Colonic mucosa (tissue), 4 donors: ENCODE measurements at regions not wholly inside any gene's neighbourhood (a gene's known extent, or its start where the extent isn't known, plus 50 kb on each side); places are given as distances from the start of the nearest gene placed in this dataset.
"Not testable (repeated sequence)": the region's sequence is repeated elsewhere in the genome, so short reads cannot be mapped to it uniquely, and the experiment has no call there.

Source experiments
- DNase-seq: peaks from one replicate; pipeline ENCODE4 v3.0.0-alpha.2; 2020
- H3K27ac ChIP-seq: fragments of 200-600 bp; one replicate; pipeline ENCODE4 v1.8.0; 2021
- H3K27me3 ChIP-seq: fragments of 200-600 bp; one replicate; pipeline ENCODE4 v1.8.0; 2021
- H3K36me3 ChIP-seq: fragments of 200-600 bp; one replicate; pipeline ENCODE4 v1.8.0; 2021
- H3K4me1 ChIP-seq: fragments of 200-600 bp; one replicate; pipeline ENCODE4 v1.8.0; 2021; ENCODE audit warnings: mild to moderate bottlenecking
- H3K4me3 ChIP-seq: fragments of 200-600 bp; one replicate; pipeline ENCODE4 v1.8.0; 2021
- H3K9ac ChIP-seq, 2 donors: one replicate each; pipeline ENCODE4 v1.7.0; 2013; ENCODE audit warnings: control low read depth in 2 of 2, low read depth in 2 of 2, low read length in 2 of 2
- H3K9me3 ChIP-seq: fragments of 200-600 bp; one replicate; pipeline ENCODE4 v1.8.0; 2021
- intact Hi-C: fragments of 100-400 bp; cut with DNase I; formaldehyde crosslinking; loops from one replicate; pipeline ENCODE4 v1.14.1; 2022
- TF ChIP-seq, protein P1 (sequence below): fragments of 200-600 bp; IDR thresholded peaks from one replicate; pipeline ENCODE4 v1.8.0; 2022; ENCODE audit warnings: antibody characterized with exemption, mild to moderate bottlenecking
- donor health status: healthy.
- donor health status: DM: no; HTN: no; CAD: no.
- donor health status: DM: no; HTN: no; CAD: no.

DNA sequence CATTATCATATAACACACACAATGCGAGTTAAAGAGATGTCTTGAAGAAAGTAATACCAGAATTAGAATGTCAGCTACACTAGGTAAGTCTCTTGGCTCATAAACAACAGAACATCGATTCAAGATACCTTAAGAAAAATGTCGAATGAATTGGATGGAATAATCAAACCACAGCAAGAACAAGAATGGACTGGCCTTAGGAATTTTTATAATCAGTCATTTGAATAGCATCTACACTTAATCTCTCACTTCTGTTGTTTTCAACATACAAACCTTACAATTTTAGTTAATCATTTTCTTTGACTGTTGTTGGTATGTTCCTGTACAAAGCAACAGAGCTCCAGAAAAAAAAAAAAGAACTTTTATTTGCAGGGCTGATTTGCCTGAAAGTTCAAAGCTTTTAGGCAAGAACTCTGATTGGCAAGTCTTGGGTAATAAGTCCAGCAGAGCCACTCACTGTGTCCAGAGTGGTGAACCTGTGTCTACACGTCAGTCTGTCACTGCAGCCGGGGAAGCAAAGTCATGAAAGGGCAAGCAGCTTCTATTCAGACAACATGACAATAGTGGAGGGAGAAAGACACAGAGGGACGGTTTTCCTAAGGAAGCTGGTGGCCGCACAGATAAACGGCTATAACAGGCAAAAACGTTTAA is 1026.1 kb upstream of the MIR17HG start:
- TF ChIP-seq, protein P1, sequence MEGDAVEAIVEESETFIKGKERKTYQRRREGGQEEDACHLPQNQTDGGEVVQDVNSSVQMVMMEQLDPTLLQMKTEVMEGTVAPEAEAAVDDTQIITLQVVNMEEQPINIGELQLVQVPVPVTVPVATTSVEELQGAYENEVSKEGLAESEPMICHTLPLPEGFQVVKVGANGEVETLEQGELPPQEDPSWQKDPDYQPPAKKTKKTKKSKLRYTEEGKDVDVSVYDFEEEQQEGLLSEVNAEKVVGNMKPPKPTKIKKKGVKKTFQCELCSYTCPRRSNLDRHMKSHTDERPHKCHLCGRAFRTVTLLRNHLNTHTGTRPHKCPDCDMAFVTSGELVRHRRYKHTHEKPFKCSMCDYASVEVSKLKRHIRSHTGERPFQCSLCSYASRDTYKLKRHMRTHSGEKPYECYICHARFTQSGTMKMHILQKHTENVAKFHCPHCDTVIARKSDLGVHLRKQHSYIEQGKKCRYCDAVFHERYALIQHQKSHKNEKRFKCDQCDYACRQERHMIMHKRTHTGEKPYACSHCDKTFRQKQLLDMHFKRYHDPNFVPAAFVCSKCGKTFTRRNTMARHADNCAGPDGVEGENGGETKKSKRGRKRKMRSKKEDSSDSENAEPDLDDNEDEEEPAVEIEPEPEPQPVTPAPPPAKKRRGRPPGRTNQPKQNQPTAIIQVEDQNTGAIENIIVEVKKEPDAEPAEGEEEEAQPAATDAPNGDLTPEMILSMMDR = no peak
- Histone ChIP-seq H3K36me3 (no peaks in the 10 kb centered on the region), H3K4me3 (no peak overlapping the region), H3K4me1 (no peaks in the 10 kb centered on the region), H3K27me3 (no peaks in the 10 kb centered on the region), H3K27ac (no peak overlapping the region), H3K9me3 (no peaks in the 10 kb centered on the region), H3K9ac (no peak overlapping the region)
- DNase-seq = no peak
- intact Hi-C loops = no loop called here

DNA sequence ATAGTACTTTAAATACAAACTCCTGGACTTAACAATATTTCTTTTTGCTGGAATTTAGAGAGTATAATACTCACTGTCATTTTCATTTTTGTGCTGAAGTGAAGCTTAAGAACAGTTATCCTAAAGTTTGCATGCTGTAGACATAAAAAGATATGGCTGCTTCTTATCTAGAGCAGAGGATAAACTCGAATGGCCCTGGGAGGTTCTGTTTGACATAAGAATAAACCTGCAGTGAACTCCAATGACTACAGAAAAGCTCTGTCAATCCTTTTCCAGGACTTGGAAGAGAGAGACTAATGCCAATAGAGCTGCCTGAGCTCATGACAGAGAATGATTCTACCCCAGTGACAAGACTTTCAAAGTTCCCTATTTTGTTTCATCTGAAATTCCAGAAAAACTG is 1017.8 kb upstream of the MIR17HG start:
- TF ChIP-seq, protein P1 = no peak
- Histone ChIP-seq H3K27ac (no peak overlapping the region), H3K4me3 (no peak overlapping the region), H3K9ac (no peak overlapping the region), H3K4me1 (no peaks in the 10 kb centered on the region), H3K27me3 (no peaks in the 10 kb centered on the region), H3K9me3 (no peaks in the 10 kb centered on the region), H3K36me3 (no peaks in the 10 kb centered on the region)
- intact Hi-C loops = no loop called here
- DNase-seq = no peak

DNA sequence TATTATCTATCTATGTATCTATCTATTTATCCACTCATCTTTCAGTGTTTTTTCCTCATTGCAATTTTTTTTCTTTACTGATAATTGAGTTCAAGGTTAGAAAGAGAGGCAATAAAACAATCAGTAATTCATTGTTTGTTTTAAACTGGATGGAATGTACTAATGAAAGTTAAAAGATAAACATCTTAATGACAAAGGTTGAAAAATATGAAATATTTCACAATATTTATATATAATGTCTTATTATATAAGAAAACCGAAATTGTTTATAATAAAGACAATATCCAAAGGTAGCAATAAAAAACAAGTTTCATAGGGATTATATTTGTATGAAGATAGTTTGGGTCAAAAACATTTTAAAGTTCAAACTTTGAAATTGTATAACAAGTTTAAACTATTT is 1015.5 kb upstream of the MIR17HG start:
- no peaks in the 10 kb centered on the region for H3K9me3 ChIP-seq
- TF ChIP-seq, protein P1 = no peak
- no peak overlapping the region for H3K27ac ChIP-seq
- no peaks in the 10 kb centered on the region for H3K36me3 ChIP-seq
- no peak overlapping the region for H3K4me3 ChIP-seq
- no peaks in the 10 kb centered on the region for H3K4me1 ChIP-seq
- DNase-seq = no peak
- no peaks in the 10 kb centered on the region for H3K27me3 ChIP-seq
- intact Hi-C loops = no loop called here
- no peak overlapping the region for H3K9ac ChIP-seq

DNA sequence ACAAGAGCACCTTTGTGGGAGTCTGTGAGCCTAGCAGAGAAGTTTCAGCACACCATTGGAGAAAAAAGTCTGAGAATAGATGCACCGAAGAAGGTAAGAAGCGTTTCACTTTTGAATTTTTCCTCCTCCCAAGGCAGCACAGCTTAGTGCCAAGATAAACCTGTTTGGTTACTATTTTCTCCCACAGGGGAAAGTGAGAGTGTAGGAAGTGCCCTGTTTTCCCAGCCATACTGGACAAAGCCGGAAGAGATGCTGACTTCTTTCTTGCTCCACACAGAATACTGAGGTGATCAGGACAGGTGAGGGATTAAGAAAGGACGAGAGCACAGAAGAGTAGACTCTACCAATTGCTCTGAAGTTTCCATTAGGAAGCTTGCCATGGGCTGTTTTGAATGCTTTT is 1011.0 kb upstream of the MIR17HG start:
- TF ChIP-seq, protein P1 = no peak
- H3K36me3 ChIP-seq = no peaks in the 10 kb centered on the region
- H3K9me3 ChIP-seq = no peaks in the 10 kb centered on the region
- intact Hi-C loops = no loop called here
- no peaks in the 10 kb centered on the region for H3K27me3 ChIP-seq
- H3K4me3 ChIP-seq = no peak overlapping the region
- no peaks in the 10 kb centered on the region for H3K4me1 ChIP-seq
- H3K9ac ChIP-seq = no peak overlapping the region
- no peak overlapping the region for H3K27ac ChIP-seq
- DNase-seq = no peak

DNA sequence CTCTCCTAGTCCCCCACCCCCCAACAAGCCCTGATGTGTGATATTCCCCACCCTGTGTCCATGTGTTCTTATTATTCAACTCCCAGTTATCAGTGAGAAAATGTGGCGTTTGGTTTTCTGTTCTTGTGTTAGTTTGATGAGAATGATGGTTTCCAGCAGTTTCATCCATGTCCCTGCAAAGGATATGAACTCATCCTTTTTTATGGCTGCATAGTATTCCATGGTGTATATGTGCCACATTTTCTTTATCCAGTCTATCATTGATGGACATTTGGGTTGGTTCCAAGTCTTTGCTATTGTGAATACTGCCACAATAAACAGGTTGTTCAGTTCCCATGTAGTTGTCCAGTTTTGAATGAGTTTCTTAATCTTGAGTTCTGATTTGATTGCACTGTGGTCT is 1006.1 kb upstream of the MIR17HG start:
- H3K4me1 ChIP-seq, H3K9ac ChIP-seq, H3K9me3 ChIP-seq, H3K27ac ChIP-seq, H3K36me3 ChIP-seq, DNase-seq, H3K27me3 ChIP-seq, H3K4me3 ChIP-seq, intact Hi-C loops: not testable (repeated sequence)

DNA sequence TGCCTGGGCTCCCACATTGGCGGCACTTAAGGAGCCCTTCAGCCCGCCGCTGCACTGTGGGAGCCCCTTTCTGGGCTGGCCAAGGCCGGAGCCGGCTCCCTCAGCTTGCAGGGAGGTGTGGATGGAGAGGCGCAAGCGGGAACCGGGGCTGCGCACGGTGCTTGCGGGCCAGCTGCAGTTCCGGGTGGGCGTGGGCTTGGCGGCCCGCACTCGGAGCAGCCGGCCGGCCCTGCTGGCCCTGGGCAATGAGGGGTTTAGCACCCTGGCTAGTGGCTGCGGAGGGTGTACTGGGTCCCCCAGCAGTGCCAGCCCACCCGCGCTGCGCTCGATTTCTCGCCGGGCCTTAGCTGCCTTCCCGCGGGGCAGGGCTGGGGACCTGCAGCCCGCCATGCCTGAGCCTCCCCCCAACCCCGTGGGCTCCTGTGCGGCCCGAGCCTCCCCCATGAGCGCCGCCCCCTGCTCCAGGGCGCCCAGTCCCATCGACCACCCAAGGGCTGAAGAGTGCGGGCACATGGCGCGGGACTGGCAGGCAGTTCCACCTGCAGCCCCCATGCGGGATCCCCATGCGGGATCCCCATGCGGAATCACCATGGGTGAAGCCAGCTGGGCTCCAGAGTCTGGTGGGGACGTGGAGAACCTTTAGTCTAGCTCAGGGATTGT is 998.9 kb upstream of the MIR17HG start:
- H3K27ac ChIP-seq, H3K27me3 ChIP-seq, H3K36me3 ChIP-seq, intact Hi-C loops, DNase-seq, H3K4me3 ChIP-seq, H3K9ac ChIP-seq, H3K9me3 ChIP-seq, H3K4me1 ChIP-seq: not testable (repeated sequence)
